ENCODE measurements at regions not wholly inside any gene's neighbourhood (a gene's known extent, or its start where the extent isn't known, plus 50 kb on each side); places are given as distances from the start of the nearest gene placed in this dataset.
A peak's percentile ranks its signal among the peaks of the same experiment; 100 is the strongest.

DNA sequence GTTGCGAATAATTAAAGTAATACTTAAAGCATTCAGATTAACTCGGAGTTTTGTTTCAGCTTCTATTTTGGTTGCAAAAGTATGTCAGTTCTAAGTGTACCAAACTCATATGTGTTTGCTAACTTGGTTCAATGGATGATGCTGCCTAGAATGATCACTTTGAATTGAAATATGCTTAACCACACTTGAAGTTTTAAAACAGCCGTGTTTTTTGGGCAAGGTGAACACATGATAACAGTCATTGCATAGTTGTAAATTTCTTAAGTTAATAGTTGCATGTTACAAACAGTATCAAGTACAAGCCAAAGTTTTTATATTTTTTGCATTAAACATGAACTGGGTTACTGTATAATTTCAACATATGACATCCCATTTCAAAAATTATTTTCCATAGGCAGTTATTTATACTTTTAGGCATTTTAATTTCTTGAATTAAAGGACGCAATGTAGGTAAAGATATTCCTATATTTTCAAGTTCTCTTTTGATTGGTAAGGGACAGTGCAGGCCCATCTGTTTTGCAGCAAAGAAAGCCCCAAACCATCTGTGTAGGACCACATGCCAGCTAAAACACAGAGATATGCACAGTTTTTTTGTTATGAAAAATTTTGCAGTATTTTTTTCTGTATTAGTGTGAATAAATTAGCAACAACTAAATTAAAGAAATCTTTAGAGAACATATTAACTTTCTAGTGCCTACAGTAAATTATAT, 575.5 kb downstream of the PRKD1 start:
- H3K4me3 ChIP-seq (ENCODE audit: low read length in 3 of 3) = no peak overlapping the region
- H3K4me1 ChIP-seq (ENCODE audit: control insufficient read depth in 2 of 3, insufficient read depth in 2 of 3, low read depth in 1 of 3, low read length in 3 of 3) = no peaks in the 10 kb centered on the region
- no peaks in the 10 kb centered on the region for H3K27me3 ChIP-seq (ENCODE audit: control insufficient read depth, insufficient read depth, low read length)
- TF ChIP-seq, protein P1, sequence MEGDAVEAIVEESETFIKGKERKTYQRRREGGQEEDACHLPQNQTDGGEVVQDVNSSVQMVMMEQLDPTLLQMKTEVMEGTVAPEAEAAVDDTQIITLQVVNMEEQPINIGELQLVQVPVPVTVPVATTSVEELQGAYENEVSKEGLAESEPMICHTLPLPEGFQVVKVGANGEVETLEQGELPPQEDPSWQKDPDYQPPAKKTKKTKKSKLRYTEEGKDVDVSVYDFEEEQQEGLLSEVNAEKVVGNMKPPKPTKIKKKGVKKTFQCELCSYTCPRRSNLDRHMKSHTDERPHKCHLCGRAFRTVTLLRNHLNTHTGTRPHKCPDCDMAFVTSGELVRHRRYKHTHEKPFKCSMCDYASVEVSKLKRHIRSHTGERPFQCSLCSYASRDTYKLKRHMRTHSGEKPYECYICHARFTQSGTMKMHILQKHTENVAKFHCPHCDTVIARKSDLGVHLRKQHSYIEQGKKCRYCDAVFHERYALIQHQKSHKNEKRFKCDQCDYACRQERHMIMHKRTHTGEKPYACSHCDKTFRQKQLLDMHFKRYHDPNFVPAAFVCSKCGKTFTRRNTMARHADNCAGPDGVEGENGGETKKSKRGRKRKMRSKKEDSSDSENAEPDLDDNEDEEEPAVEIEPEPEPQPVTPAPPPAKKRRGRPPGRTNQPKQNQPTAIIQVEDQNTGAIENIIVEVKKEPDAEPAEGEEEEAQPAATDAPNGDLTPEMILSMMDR (IDR thresholded peaks at IDR 0.05; ENCODE audit: borderline replicate concordance, extremely low read depth, insufficient read depth) = no peak
- no peak overlapping the region for H3K27ac ChIP-seq (ENCODE audit: low read depth in 2 of 2, low read length in 2 of 2)
- no peaks in the 10 kb centered on the region for H3K9me3 ChIP-seq (ENCODE audit: control insufficient read depth in 2 of 3, insufficient read depth in 1 of 3, low read length in 3 of 3)
- intact Hi-C loops (cut with DNase I) = no loop called here
- DNase-seq (no peak), FAIRE-seq (no peak)
- H3K9ac ChIP-seq (ENCODE audit: low read length in 3 of 3) = no peak overlapping the region
- no peaks in the 10 kb centered on the region for H3K36me3 ChIP-seq (ENCODE audit: control insufficient read depth in 2 of 3, insufficient read depth in 3 of 3, low read length in 3 of 3)

- intact Hi-C loops (cut with DNase I) = no loop called here
- Histone ChIP-seq H3K27ac (ENCODE audit: low read depth in 2 of 2, low read length in 2 of 2) (no peak overlapping the region), H3K9ac (ENCODE audit: low read length in 3 of 3) (no peak overlapping the region), H3K9me3 (ENCODE audit: control insufficient read depth in 2 of 3, insufficient read depth in 1 of 3, low read length in 3 of 3) (no peaks in the 10 kb centered on the region), H3K27me3 (ENCODE audit: control insufficient read depth, insufficient read depth, low read length) (no peaks in the 10 kb centered on the region), H3K4me1 (ENCODE audit: control insufficient read depth in 2 of 3, insufficient read depth in 2 of 3, low read depth in 1 of 3, low read length in 3 of 3) (no peaks in the 10 kb centered on the region), H3K4me3 (ENCODE audit: low read length in 3 of 3) (no peak overlapping the region), H3K36me3 (ENCODE audit: control insufficient read depth in 2 of 3, insufficient read depth in 3 of 3, low read length in 3 of 3) (no peaks in the 10 kb centered on the region)
- FAIRE-seq (no peak), DNase-seq (no peak)
- TF ChIP-seq, protein P1 (IDR thresholded peaks at IDR 0.05; ENCODE audit: borderline replicate concordance, extremely low read depth, insufficient read depth) = no peak
Observed at GRCh38 chr14:29352706-29353080, 575.0 kb downstream of the PRKD1 start.

DNA sequence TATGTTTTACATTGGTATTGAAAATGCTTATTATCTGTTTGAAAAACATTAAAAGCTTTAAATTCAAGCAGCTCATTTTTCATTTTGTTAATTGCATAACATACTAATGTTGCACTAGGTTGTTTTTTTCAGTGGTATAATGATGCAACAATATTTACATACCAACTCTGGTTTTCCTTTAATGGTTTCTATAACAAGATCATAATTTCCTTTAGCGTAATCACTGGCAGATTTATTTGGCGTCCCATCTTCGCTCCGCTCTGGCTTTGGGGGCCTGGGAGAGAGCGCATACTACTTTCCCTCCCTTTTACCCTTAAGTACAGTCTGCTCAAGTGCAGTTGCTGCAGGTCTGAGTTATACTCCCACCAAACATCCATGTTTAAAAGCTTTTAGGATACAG, 574.1 kb downstream of the PRKD1 start:
- Histone ChIP-seq H3K36me3 (ENCODE audit: control insufficient read depth in 2 of 3, insufficient read depth in 3 of 3, low read length in 3 of 3) (no peaks in the 10 kb centered on the region), H3K4me3 (ENCODE audit: low read length in 3 of 3) (no peak overlapping the region), H3K27ac (ENCODE audit: low read depth in 2 of 2, low read length in 2 of 2) (no peak overlapping the region), H3K4me1 (ENCODE audit: control insufficient read depth in 2 of 3, insufficient read depth in 2 of 3, low read depth in 1 of 3, low read length in 3 of 3) (no peaks in the 10 kb centered on the region), H3K9ac (ENCODE audit: low read length in 3 of 3) (no peak overlapping the region), H3K9me3 (ENCODE audit: control insufficient read depth in 2 of 3, insufficient read depth in 1 of 3, low read length in 3 of 3) (no peaks in the 10 kb centered on the region), H3K27me3 (ENCODE audit: control insufficient read depth, insufficient read depth, low read length) (no peaks in the 10 kb centered on the region)
- TF ChIP-seq, protein P1 (IDR thresholded peaks at IDR 0.05; ENCODE audit: borderline replicate concordance, extremely low read depth, insufficient read depth) = no peak
- FAIRE-seq (no peak), DNase-seq (no peak)
- intact Hi-C loops (cut with DNase I) = no loop called here

- H3K4me3 ChIP-seq (ENCODE audit: low read length in 3 of 3) = no peak overlapping the region
- H3K36me3 ChIP-seq (ENCODE audit: control insufficient read depth in 2 of 3, insufficient read depth in 3 of 3, low read length in 3 of 3) = no peaks in the 10 kb centered on the region
- FAIRE-seq = no peak
- no peaks in the 10 kb centered on the region for H3K9me3 ChIP-seq (ENCODE audit: control insufficient read depth in 2 of 3, insufficient read depth in 1 of 3, low read length in 3 of 3)
- intact Hi-C loops (cut with DNase I) = no loop called here
- H3K27me3 ChIP-seq (ENCODE audit: control insufficient read depth, insufficient read depth, low read length) = no peaks in the 10 kb centered on the region
- H3K9ac ChIP-seq (ENCODE audit: low read length in 3 of 3) = no peak overlapping the region
- DNase-seq = peak in 2 of 5 donors; percentile 14 to 16
- H3K4me1 ChIP-seq (ENCODE audit: control insufficient read depth in 2 of 3, insufficient read depth in 2 of 3, low read depth in 1 of 3, low read length in 3 of 3) = no peaks in the 10 kb centered on the region
- TF ChIP-seq, protein P1 (IDR thresholded peaks at IDR 0.05; ENCODE audit: borderline replicate concordance, extremely low read depth, insufficient read depth) = no peak
- no peak overlapping the region for H3K27ac ChIP-seq (ENCODE audit: low read depth in 2 of 2, low read length in 2 of 2)
Observed at GRCh38 chr14:29354486-29354885, 573.2 kb downstream of the PRKD1 start.
